Keratinocyte (primary cell): ENCODE measurements at regions not wholly inside any gene's neighbourhood (a gene's known extent, or its start where the extent isn't known, plus 50 kb on each side); places are given as distances from the start of the nearest gene placed in this dataset.

Experiments
- DNase-seq: peaks from one replicate; pipeline ENCODE4 v3.0.0-alpha.2; 2011; ENCODE audit warnings: low read depth, missing footprints, low spot score
- FAIRE-seq: peaks from 2 replicates; lab custom pipeline; 2011; peaks lifted over from hg19 to GRCh38; lab: Jason Lieb, UNC
- H2AFZ ChIP-seq: 2 replicates; pipeline ENCODE4 v1.6.0; 2012; ENCODE audit warnings: low read length, control low read depth, inconsistent platforms; ENCODE audit not compliant: control insufficient read depth
- H3K27ac ChIP-seq: 2 replicates; pipeline ENCODE4 v1.5.1; 2011; ENCODE audit warnings: low read length; ENCODE audit not compliant: control insufficient read depth, insufficient read depth
- H3K27me3 ChIP-seq: 3 replicates; pipeline ENCODE4 v1.6.0; 2011; ENCODE audit warnings: low read length; ENCODE audit not compliant: control insufficient read depth, insufficient read depth; ENCODE audit errors: extremely low read depth
- H3K36me3 ChIP-seq, 2 experiments: 2 replicates in 1 of 2; 3 replicates in 1 of 2; pipeline ENCODE4 v1.5.1; 2011; ENCODE audit warnings: low read length in 2 of 2, mild to moderate bottlenecking in 1 of 2; ENCODE audit not compliant: control insufficient read depth in 2 of 2, insufficient read depth in 2 of 2; ENCODE audit errors: extremely low read depth in 1 of 2
- H3K4me1 ChIP-seq: 3 replicates; pipeline ENCODE4 v1.5.1; 2011; ENCODE audit warnings: low read length; ENCODE audit not compliant: control insufficient read depth, insufficient read depth; ENCODE audit errors: extremely low read depth
- H3K4me2 ChIP-seq: 3 replicates; pipeline ENCODE4 v1.6.0; 2011; ENCODE audit warnings: low read depth, low read length; ENCODE audit not compliant: control insufficient read depth, insufficient read depth; ENCODE audit errors: extremely low read depth
- H3K4me3 ChIP-seq, 3 experiments: fragments of 200-600 bp in 1 of 3; sonication (generic) in 1 of 3; 2 replicates in 2 of 3; 3 replicates in 1 of 3; pipeline ENCODE4 v1.5.1; 2011 to 2016; ENCODE audit warnings: low read length in 3 of 3, mild to moderate bottlenecking in 3 of 3, control low read depth in 2 of 3, inconsistent platforms in 1 of 3, low read depth in 1 of 3, mixed read lengths in 1 of 3, mixed run types in 1 of 3, moderate library complexity in 1 of 3; ENCODE audit not compliant: control insufficient read depth in 2 of 3, insufficient read depth in 2 of 3; ENCODE audit errors: extremely low read depth in 1 of 3
- H3K79me2 ChIP-seq: 2 replicates; pipeline ENCODE4 v1.6.0; 2012; ENCODE audit warnings: low read length; ENCODE audit not compliant: control insufficient read depth, insufficient read depth
- H3K9ac ChIP-seq: 3 replicates; pipeline ENCODE4 v1.6.0; 2011; ENCODE audit warnings: low read length; ENCODE audit not compliant: control insufficient read depth, insufficient read depth; ENCODE audit errors: extremely low read depth
- H3K9me1 ChIP-seq: 3 replicates; pipeline ENCODE4 v1.6.0; 2011; ENCODE audit warnings: low read length; ENCODE audit not compliant: control insufficient read depth, insufficient read depth; ENCODE audit errors: extremely low read depth
- H3K9me3 ChIP-seq: 2 replicates; pipeline ENCODE4 v1.5.1; 2012; ENCODE audit warnings: low read depth, low read length; ENCODE audit not compliant: control insufficient read depth
- H4K20me1 ChIP-seq: 3 replicates; pipeline ENCODE4 v1.6.0; 2011; ENCODE audit warnings: low read length; ENCODE audit not compliant: control insufficient read depth, insufficient read depth; ENCODE audit errors: extremely low read depth
- EZH2 ChIP-seq: IDR thresholded peaks from one replicate; pipeline ENCODE4 v1.6.1; 2012; ENCODE audit warnings: inconsistent platforms, mild to moderate bottlenecking, low read length, moderate library complexity
- dilution Hi-C: fragments of 300-500 bp; cut with MboI; formaldehyde crosslinking; loops from one replicate; pipeline ENCODE4 v1.7.0; 2020; ENCODE audit warnings: low sequenced_read_pairs; ENCODE audit not compliant: extremely low pct_ligation_motif_present
- TF ChIP-seq, protein P1 (sequence below), 3 experiments: IDR thresholded peaks in 1 of 3; conservative IDR thresholded peaks in 1 of 3; optimal IDR thresholded peaks in 1 of 3; 2 replicates in 2 of 3; 3 replicates in 1 of 3; pipeline versions ENCODE3 to v1.5.1; 2011; ENCODE audit warnings: low read length in 3 of 3, mild to moderate bottlenecking in 3 of 3, moderate library complexity in 2 of 3, control low read depth in 1 of 3, inconsistent platforms in 1 of 3; ENCODE audit not compliant: insufficient read depth in 2 of 3; ENCODE audit errors: extremely low read depth in 1 of 3

DNA sequence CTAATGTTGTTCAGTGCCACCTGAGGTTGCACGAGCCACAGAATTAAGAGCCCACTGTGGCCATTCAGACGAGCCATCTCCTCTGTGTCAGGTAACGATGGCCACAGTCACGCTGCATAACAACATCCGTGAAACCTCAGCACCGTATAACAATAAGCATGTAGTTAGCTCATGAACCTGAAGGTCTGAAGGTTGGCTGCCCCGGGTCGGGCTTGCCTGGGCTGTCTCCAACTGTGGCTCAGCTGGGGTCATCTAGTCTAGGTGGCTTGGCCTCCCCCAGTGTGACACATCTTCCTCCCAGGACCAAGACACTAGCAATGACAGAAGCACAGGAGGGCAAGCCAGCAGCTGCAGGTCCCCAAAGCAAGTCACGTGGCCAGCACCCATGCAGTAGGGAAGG, 258.0 kb downstream of the GLI2 start:
- Histone ChIP-seq H4K20me1 (no peaks in the 10 kb centered on the region), H3K9me3 (no peaks in the 10 kb centered on the region), H3K9ac (no peak overlapping the region), H3K27me3 (peaks cover 5% of the 10 kb centered on the region), H3K4me2 (no peak overlapping the region), H3K79me2 (no peaks in the 10 kb centered on the region), H3K36me3 (no peaks in the 10 kb centered on the region), H3K9me1 (no peaks in the 10 kb centered on the region), H3K4me1 (no peaks in the 10 kb centered on the region), H3K27ac (no peak overlapping the region), H3K4me3 (no peak overlapping the region), H2AFZ (no peak overlapping the region)
- dilution Hi-C loops: no loop called here
- FAIRE-seq (no peak), DNase-seq (no peak)
- TF ChIP-seq EZH2: no peak
- TF ChIP-seq, protein P1, sequence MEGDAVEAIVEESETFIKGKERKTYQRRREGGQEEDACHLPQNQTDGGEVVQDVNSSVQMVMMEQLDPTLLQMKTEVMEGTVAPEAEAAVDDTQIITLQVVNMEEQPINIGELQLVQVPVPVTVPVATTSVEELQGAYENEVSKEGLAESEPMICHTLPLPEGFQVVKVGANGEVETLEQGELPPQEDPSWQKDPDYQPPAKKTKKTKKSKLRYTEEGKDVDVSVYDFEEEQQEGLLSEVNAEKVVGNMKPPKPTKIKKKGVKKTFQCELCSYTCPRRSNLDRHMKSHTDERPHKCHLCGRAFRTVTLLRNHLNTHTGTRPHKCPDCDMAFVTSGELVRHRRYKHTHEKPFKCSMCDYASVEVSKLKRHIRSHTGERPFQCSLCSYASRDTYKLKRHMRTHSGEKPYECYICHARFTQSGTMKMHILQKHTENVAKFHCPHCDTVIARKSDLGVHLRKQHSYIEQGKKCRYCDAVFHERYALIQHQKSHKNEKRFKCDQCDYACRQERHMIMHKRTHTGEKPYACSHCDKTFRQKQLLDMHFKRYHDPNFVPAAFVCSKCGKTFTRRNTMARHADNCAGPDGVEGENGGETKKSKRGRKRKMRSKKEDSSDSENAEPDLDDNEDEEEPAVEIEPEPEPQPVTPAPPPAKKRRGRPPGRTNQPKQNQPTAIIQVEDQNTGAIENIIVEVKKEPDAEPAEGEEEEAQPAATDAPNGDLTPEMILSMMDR (optimal IDR thresholded peaks at IDR 0.05 in 1 of 3, IDR thresholded peaks at IDR 0.05 in 1 of 3, conservative IDR thresholded peaks at IDR 0.05 in 1 of 3; ENCODE audit: extremely low read depth in 1 of 3, insufficient read depth in 2 of 3, low read length in 3 of 3): no peak

DNA sequence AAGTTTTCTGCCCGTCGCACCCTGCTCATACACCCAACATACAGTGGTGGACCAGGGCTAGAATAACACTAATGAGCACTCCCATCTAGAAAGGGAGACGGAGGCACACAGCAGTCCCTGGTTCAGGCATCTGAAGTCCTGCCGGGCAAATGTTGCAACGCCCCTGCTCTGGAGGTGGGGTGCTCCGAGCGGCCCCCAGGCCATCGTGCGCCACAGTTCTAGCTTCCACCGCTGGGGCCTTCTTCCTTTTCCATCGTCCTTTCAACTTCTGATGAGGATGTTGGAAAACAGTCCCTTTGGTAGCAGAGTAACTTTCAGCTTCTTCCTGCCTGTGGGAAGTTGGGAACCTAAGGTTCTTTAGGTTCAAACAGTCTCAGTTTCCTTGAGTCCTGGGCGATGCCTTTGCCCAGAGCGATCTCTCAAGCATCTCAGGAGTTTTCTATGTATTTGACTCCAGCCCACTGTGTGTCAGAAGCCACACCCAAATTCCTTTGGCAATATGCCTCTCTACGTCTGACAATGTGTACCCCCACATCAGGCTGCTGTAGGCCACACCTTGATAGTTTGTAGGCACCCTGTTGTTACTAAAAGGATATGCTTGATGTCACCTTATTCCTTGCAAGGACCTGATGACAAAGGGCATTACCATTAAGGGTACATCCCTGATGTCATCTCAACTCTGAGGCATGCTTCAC, 258.8 kb downstream of the GLI2 start:
- Histone ChIP-seq H3K9me3 (no peaks in the 10 kb centered on the region), H3K27me3 (peaks cover 5% of the 10 kb centered on the region), H3K36me3 (no peaks in the 10 kb centered on the region), H3K27ac (no peak overlapping the region), H3K9ac (no peak overlapping the region), H2AFZ (no peak overlapping the region), H3K4me3 (no peak overlapping the region), H3K4me2 (no peak overlapping the region), H3K9me1 (no peaks in the 10 kb centered on the region), H3K4me1 (no peaks in the 10 kb centered on the region), H3K79me2 (no peaks in the 10 kb centered on the region), H4K20me1 (no peaks in the 10 kb centered on the region)
- dilution Hi-C loops: no loop called here
- no peak for TF ChIP-seq EZH2
- no peak for DNase-seq
- FAIRE-seq: no peak

DNA sequence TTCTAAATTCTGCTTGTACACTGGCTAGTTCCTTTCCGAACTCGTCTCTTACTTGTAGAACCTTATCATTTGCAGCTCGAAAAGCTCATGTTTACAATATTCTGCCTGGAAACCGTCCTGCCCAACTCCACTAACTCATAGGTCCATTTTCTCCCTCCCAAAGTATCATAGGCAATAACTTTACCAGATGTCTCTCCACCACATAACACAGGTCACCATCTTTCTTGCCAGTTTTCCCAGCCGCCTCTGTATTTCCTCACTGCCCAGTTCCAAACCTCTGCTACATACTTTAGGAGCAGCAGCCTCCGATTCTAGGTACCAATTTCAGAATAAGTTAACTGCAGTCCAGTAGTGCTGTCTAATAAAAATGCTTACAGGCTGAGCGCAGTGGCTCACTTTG, 259.5 kb downstream of the GLI2 start:
- dilution Hi-C loops: no loop called here
- H3K27me3 ChIP-seq: peaks cover 5% of the 10 kb centered on the region
- FAIRE-seq (no peak), DNase-seq (no peak)
- no peak overlapping the region for H3K9ac ChIP-seq
- H3K4me1 ChIP-seq: no peaks in the 10 kb centered on the region
- no peak for TF ChIP-seq EZH2
- TF ChIP-seq, protein P1 (optimal IDR thresholded peaks at IDR 0.05 in 1 of 3, IDR thresholded peaks at IDR 0.05 in 1 of 3, conservative IDR thresholded peaks at IDR 0.05 in 1 of 3; ENCODE audit: extremely low read depth in 1 of 3, insufficient read depth in 2 of 3, low read length in 3 of 3): no peak
- H3K9me3 ChIP-seq: no peaks in the 10 kb centered on the region
- H2AFZ ChIP-seq: no peak overlapping the region
- H3K36me3 ChIP-seq: no peaks in the 10 kb centered on the region
- H3K9me1 ChIP-seq: no peaks in the 10 kb centered on the region
- no peaks in the 10 kb centered on the region for H4K20me1 ChIP-seq
- no peak overlapping the region for H3K27ac ChIP-seq
- no peaks in the 10 kb centered on the region for H3K79me2 ChIP-seq
- no peak overlapping the region for H3K4me3 ChIP-seq
- no peak overlapping the region for H3K4me2 ChIP-seq
